ENCODE measurements at regions not wholly inside any gene's neighbourhood (a gene's known extent, or its start where the extent isn't known, plus 50 kb on each side); places are given as distances from the start of the nearest gene placed in this dataset.

GRCh38 chr1:216883518-216883917, 160.3 kb upstream of the ESRRG start:
- no peak for TF ChIP-seq CTCF (IDR thresholded peaks at IDR 0.05)
- no peak for TF ChIP-seq POLR2A (IDR thresholded peaks at IDR 0.05)
